ENCODE measurements at regions not wholly inside any gene's neighbourhood (a gene's known extent, or its start where the extent isn't known, plus 50 kb on each side); places are given as distances from the start of the nearest gene placed in this dataset.

DNA sequence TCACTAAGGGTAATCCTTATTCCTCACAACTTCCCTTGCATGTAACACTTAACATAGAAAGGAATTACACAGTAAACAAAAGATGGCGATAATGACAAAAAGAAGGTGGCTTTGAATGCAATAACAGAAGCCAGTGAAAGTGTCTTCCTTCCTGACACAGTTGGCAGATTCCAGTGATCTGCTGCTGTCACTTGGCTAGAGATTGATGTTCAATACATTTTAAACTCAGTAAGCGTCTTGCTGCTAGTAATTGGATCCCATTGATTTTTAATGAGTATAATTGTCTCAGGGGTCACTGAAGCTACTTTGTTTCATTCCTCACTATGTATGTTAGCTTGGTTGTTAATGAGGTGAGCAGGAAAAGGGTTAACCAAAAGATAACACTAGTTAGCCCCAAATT, 692.7 kb downstream of the NTRK3 start:
- Histone ChIP-seq H3K36me3 (no peaks in the 10 kb centered on the region), H3K4me1 (ENCODE audit: low read depth) (no peaks in the 10 kb centered on the region), H3K9me3 (ENCODE audit: low read depth) (no peaks in the 10 kb centered on the region), H3K27me3 (no peaks in the 10 kb centered on the region), H3K27ac (no peak overlapping the region), H3K4me3 (no peak overlapping the region)
- TF ChIP-seq, protein P1, sequence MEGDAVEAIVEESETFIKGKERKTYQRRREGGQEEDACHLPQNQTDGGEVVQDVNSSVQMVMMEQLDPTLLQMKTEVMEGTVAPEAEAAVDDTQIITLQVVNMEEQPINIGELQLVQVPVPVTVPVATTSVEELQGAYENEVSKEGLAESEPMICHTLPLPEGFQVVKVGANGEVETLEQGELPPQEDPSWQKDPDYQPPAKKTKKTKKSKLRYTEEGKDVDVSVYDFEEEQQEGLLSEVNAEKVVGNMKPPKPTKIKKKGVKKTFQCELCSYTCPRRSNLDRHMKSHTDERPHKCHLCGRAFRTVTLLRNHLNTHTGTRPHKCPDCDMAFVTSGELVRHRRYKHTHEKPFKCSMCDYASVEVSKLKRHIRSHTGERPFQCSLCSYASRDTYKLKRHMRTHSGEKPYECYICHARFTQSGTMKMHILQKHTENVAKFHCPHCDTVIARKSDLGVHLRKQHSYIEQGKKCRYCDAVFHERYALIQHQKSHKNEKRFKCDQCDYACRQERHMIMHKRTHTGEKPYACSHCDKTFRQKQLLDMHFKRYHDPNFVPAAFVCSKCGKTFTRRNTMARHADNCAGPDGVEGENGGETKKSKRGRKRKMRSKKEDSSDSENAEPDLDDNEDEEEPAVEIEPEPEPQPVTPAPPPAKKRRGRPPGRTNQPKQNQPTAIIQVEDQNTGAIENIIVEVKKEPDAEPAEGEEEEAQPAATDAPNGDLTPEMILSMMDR (IDR thresholded peaks at IDR 0.05; ENCODE audit: low read depth, low read length) = no peak
- no peak for DNase-seq (ENCODE audit: low read depth in 1 of 2, low spot score in 1 of 2)

DNA sequence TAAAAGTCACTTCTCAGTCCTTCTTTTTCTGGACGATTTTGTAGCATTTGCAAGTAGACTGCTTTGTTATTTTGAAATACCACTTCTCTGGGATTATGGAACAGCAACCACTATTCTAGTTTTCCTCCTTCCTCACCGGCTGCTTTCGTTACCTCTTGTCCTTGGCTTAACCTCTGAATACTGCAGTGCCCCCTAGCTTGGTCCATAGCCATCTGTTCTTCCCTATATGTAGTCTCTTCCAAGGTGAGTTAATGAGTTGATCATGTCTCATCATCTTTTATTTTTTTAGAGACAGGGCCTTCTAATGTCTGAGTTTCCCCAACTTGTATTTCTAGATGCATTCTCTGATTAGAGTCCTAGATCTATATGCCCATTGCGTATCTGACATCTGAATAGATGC, 694.3 kb downstream of the NTRK3 start:
- DNase-seq (ENCODE audit: low read depth in 1 of 2, low spot score in 1 of 2) = no peak
- H3K27ac ChIP-seq = no peak overlapping the region
- no peak overlapping the region for H3K4me3 ChIP-seq
- no peaks in the 10 kb centered on the region for H3K9me3 ChIP-seq (ENCODE audit: low read depth)
- no peaks in the 10 kb centered on the region for H3K36me3 ChIP-seq
- H3K4me1 ChIP-seq (ENCODE audit: low read depth) = no peaks in the 10 kb centered on the region
- TF ChIP-seq, protein P1 (IDR thresholded peaks at IDR 0.05; ENCODE audit: low read depth, low read length) = no peak
- H3K27me3 ChIP-seq = no peaks in the 10 kb centered on the region

DNA sequence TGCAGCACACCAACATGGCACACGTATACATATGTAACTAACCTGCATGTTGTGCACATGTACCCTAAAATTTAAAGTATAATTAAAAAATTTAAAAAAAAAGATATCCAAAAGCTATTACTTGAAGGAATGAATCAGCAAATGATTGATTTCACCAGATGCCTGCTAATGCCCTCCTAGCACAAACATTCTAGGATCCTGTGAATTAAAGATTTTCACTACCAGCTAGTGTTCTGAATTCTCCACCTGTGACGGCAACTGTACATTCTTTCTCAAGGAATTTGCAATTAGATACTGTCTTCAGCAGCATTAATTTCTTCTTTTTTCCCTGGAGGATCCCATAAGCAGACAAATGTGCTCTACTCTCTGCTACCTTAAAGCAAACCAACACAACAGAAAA, 694.9 kb downstream of the NTRK3 start:
- no peak for DNase-seq (ENCODE audit: low read depth in 1 of 2, low spot score in 1 of 2)

DNA sequence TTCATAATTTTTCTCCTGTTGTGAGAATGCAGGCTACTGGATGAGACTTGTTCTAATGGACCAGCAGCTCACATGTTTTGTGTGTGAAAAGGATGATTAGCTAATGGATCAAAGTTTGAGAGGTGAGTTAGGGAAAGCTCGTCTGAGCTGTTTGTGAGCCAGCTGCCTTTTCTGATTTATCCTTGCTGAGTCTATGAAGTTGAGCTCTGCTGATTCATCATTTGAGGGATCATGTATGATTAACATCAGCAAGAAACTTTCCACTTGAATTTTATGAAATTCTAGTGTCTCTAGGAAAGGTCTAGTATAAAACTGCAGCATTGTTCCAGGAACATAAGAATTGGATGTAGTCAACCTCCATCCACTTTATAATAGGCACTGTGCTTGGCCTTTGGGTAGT, 698.7 kb downstream of the NTRK3 start:
- Histone ChIP-seq H3K4me1 (ENCODE audit: low read depth) (no peaks in the 10 kb centered on the region), H3K27me3 (no peaks in the 10 kb centered on the region), H3K27ac (no peak overlapping the region), H3K36me3 (no peaks in the 10 kb centered on the region), H3K4me3 (no peak overlapping the region), H3K9me3 (ENCODE audit: low read depth) (no peaks in the 10 kb centered on the region)
- DNase-seq (ENCODE audit: low read depth in 1 of 2, low spot score in 1 of 2) = no peak
- TF ChIP-seq, protein P1 (IDR thresholded peaks at IDR 0.05; ENCODE audit: low read depth, low read length) = no peak

More for the DNA sequence above, 694.9 kb downstream of the NTRK3 start:
- no peaks in the 10 kb centered on the region for H3K4me1 ChIP-seq (ENCODE audit: low read depth)
- H3K27ac ChIP-seq = no peak overlapping the region
- H3K27me3 ChIP-seq = no peaks in the 10 kb centered on the region
- TF ChIP-seq, protein P1 (IDR thresholded peaks at IDR 0.05; ENCODE audit: low read depth, low read length) = no peak
- H3K4me3 ChIP-seq = no peak overlapping the region
- no peaks in the 10 kb centered on the region for H3K36me3 ChIP-seq
- H3K9me3 ChIP-seq (ENCODE audit: low read depth) = no peaks in the 10 kb centered on the region

DNA sequence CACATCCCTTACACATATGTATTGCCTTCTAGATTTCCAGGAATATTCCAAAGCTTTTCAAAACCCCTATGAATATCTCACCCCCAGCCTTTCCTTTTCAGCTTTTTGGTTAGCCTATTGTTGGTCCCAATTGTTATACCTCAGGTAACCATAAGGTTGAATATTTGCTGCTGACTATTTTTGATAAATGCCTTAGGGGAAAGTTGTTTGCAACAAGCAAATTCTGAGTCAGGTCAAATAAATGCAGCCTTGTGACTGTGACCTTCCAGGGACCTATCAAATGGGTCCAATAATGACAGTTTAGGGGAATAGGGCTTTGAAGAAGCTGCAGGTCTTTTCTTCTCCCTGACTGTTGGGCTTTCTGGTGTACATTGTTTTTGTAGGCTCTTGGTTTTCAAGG, 699.7 kb downstream of the NTRK3 start:
- no peak for DNase-seq (ENCODE audit: low read depth in 1 of 2, low spot score in 1 of 2)
- no peaks in the 10 kb centered on the region for H3K27me3 ChIP-seq
- H3K36me3 ChIP-seq = no peaks in the 10 kb centered on the region
- TF ChIP-seq, protein P1 (IDR thresholded peaks at IDR 0.05; ENCODE audit: low read depth, low read length) = no peak
- no peaks in the 10 kb centered on the region for H3K4me1 ChIP-seq (ENCODE audit: low read depth)
- H3K27ac ChIP-seq = no peak overlapping the region
- no peaks in the 10 kb centered on the region for H3K9me3 ChIP-seq (ENCODE audit: low read depth)
- no peak overlapping the region for H3K4me3 ChIP-seq

DNA sequence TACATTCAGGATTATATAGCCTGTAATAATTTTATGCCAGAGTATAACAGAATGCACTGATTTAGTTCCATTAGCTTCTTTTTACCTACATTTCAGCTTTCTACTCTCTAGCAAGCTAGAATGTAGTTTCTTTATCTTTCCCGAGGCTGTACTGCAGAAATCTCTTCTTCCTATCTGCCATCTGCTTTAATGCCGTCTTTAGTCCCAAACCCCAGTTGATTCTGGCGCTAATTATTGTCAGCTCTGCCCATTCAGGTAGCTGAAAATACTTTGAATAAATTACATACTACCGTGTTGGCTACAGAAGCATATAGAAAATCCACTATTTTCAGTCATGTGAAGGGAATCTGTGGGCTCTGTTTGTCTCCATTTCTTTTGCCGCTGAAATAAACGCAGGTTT, 706.7 kb downstream of the NTRK3 start:
- Histone ChIP-seq H3K36me3 (no peaks in the 10 kb centered on the region), H3K9me3 (ENCODE audit: low read depth) (no peaks in the 10 kb centered on the region), H3K4me3 (no peak overlapping the region), H3K27me3 (no peaks in the 10 kb centered on the region), H3K27ac (no peak overlapping the region), H3K4me1 (ENCODE audit: low read depth) (no peaks in the 10 kb centered on the region)
- DNase-seq (ENCODE audit: low read depth in 1 of 2, low spot score in 1 of 2) = no peak
- TF ChIP-seq, protein P1 (IDR thresholded peaks at IDR 0.05; ENCODE audit: low read depth, low read length) = no peak

Data from cardiac muscle cell (in vitro differentiated cells and primary cell).